GM19395 (cell line): ENCODE measurements at regions not wholly inside any gene's neighbourhood (a gene's known extent, or its start where the extent isn't known, plus 50 kb on each side); places are given as distances from the start of the nearest gene placed in this dataset.
"Not testable (repeated sequence)": the region's sequence is repeated elsewhere in the genome, so short reads cannot be mapped to it uniquely, and the experiment has no call there.

Experiments
- ATAC-seq: cut with Tn5 transposase; IDR thresholded peaks from one replicate; pipeline ENCODE4 v1.9.1; 2021; ENCODE audit warnings: mild to moderate bottlenecking, moderate library complexity; ENCODE audit not compliant: unreplicated experiment

- ATAC-seq = no peak
Measured at GRCh38 chrX:95953564-95953963, 731.1 kb upstream of the DIAPH2 start.

- ATAC-seq = no peak
Measured at GRCh38 chrX:95956745-95957144, 727.9 kb upstream of the DIAPH2 start.

- not testable (repeated sequence) for ATAC-seq
Measured at GRCh38 chrX:95973456-95974095, 711.1 kb upstream of the DIAPH2 start.

- ATAC-seq = no peak
Measured at GRCh38 chrX:95974096-95974470, 710.6 kb upstream of the DIAPH2 start.

- ATAC-seq = no peak
Measured at GRCh38 chrX:95974890-95975289, 709.8 kb upstream of the DIAPH2 start.

GRCh38 chrX:95995583-95995982 is 689.1 kb upstream of the DIAPH2 start:
- ATAC-seq = no peak

- ATAC-seq = no peak
Measured at GRCh38 chrX:95996294-95996693, 688.3 kb upstream of the DIAPH2 start.

GRCh38 chrX:96002431-96002830 is 682.2 kb upstream of the DIAPH2 start:
- no peak for ATAC-seq

GRCh38 chrX:96004386-96004785 is 680.3 kb upstream of the DIAPH2 start:
- ATAC-seq = no peak

GRCh38 chrX:96006281-96006680 is 678.4 kb upstream of the DIAPH2 start:
- no peak for ATAC-seq

- ATAC-seq = no peak
Measured at GRCh38 chrX:96027407-96027806, 657.2 kb upstream of the DIAPH2 start.

GRCh38 chrX:96052078-96052477 is 632.6 kb upstream of the DIAPH2 start:
- ATAC-seq = no peak

GRCh38 chrX:96081891-96082290 is 602.8 kb upstream of the DIAPH2 start:
- no peak for ATAC-seq

GRCh38 chrX:96094616-96095015 is 590.0 kb upstream of the DIAPH2 start:
- no peak for ATAC-seq

GRCh38 chrX:96098471-96098870 is 586.2 kb upstream of the DIAPH2 start:
- ATAC-seq = no peak

- no peak for ATAC-seq
Measured at GRCh38 chrX:96102997-96103396, 581.6 kb upstream of the DIAPH2 start.

- ATAC-seq = no peak
Measured at GRCh38 chrX:96112689-96113088, 572.0 kb upstream of the DIAPH2 start.

- ATAC-seq = no peak
Measured at GRCh38 chrX:96126182-96126581, 558.5 kb upstream of the DIAPH2 start.

GRCh38 chrX:96128058-96128457 is 556.6 kb upstream of the DIAPH2 start:
- ATAC-seq = not testable (repeated sequence)

GRCh38 chrX:96140796-96141195 is 543.8 kb upstream of the DIAPH2 start:
- ATAC-seq = no peak

GRCh38 chrX:96147681-96148080 is 537.0 kb upstream of the DIAPH2 start:
- no peak for ATAC-seq

- no peak for ATAC-seq
Measured at GRCh38 chrX:96170626-96171025, 514.0 kb upstream of the DIAPH2 start.

GRCh38 chrX:96176921-96177320 is 507.7 kb upstream of the DIAPH2 start:
- no peak for ATAC-seq
